NCI-H2171 treated with DMSO at 0.1 percent for 48 hours (cell line): ENCODE measurements at regions not wholly inside any gene's neighbourhood (a gene's known extent, or its start where the extent isn't known, plus 50 kb on each side); places are given as distances from the start of the nearest gene placed in this dataset.
"Not testable (repeated sequence)": the region's sequence is repeated elsewhere in the genome, so short reads cannot be mapped to it uniquely, and the experiment has no call there.

ENCODE experiments used
- DNase-seq: peaks from one replicate; lab custom pipeline; 2025; lab: John Stamatoyannopoulos, UW

- DNase-seq = no peak
These were observed 170.8 kb upstream of the ZNF267 start for GRCh38 chr16:31702796-31703195.

- DNase-seq = no peak
These were observed 170.0 kb upstream of the ZNF267 start for GRCh38 chr16:31703526-31704128.

- DNase-seq = no peak
These were observed 169.5 kb upstream of the ZNF267 start for GRCh38 chr16:31704138-31704537.

GRCh38 chr16:31705371-31705770 is 168.2 kb upstream of the ZNF267 start:
- no peak for DNase-seq

- DNase-seq = no peak
These were observed 167.3 kb upstream of the ZNF267 start for GRCh38 chr16:31706318-31706717.

- no peak for DNase-seq
These were observed 166.7 kb upstream of the ZNF267 start for GRCh38 chr16:31706925-31707324.

GRCh38 chr16:31707743-31708335 is 165.8 kb upstream of the ZNF267 start:
- no peak for DNase-seq

- DNase-seq = no peak
These were observed 165.3 kb upstream of the ZNF267 start for GRCh38 chr16:31708348-31708747.

GRCh38 chr16:31709181-31709580 is 164.4 kb upstream of the ZNF267 start:
- no peak for DNase-seq

- DNase-seq = no peak
These were observed 163.5 kb upstream of the ZNF267 start for GRCh38 chr16:31710134-31710533.

- DNase-seq = no peak
These were observed 162.7 kb upstream of the ZNF267 start for GRCh38 chr16:31710880-31711279.

- no peak for DNase-seq
These were observed 162.2 kb upstream of the ZNF267 start for GRCh38 chr16:31711344-31711845.

- no peak for DNase-seq
These were observed 161.5 kb upstream of the ZNF267 start for GRCh38 chr16:31712064-31712540.

- peak; percentile 93 for DNase-seq
These were observed 160.3 kb upstream of the ZNF267 start for GRCh38 chr16:31713071-31713944.

- peak; percentile 26 for DNase-seq
These were observed 159.4 kb upstream of the ZNF267 start for GRCh38 chr16:31713945-31714902.

GRCh38 chr16:31714903-31715504 is 158.6 kb upstream of the ZNF267 start:
- DNase-seq = no peak

GRCh38 chr16:31715915-31716314 is 157.7 kb upstream of the ZNF267 start:
- DNase-seq = no peak

- DNase-seq = no peak
These were observed 154.6 kb upstream of the ZNF267 start for GRCh38 chr16:31718998-31719397.

- DNase-seq = no peak
These were observed 146.1 kb upstream of the ZNF267 start for GRCh38 chr16:31727553-31727952.

- DNase-seq = no peak
These were observed 139.3 kb upstream of the ZNF267 start for GRCh38 chr16:31734265-31734664.

GRCh38 chr16:31745098-31745497 is 128.5 kb upstream of the ZNF267 start:
- DNase-seq = not testable (repeated sequence)
